Cardiac muscle cell (in vitro differentiated cells and primary cell): ENCODE measurements at regions not wholly inside any gene's neighbourhood (a gene's known extent, or its start where the extent isn't known, plus 50 kb on each side); places are given as distances from the start of the nearest gene placed in this dataset.
A peak's percentile ranks its signal among the peaks of the same experiment; 100 is the strongest.
"Not testable (repeated sequence)": the region's sequence is repeated elsewhere in the genome, so short reads cannot be mapped to it uniquely, and the experiment has no call there.

ENCODE experiments used
- DNase-seq, 2 donors: peaks; one replicate each; pipeline versions ENCODE4 v3.0.0 to v3.0.0-alpha.2; 2010 to 2017; ENCODE audit warnings: low read depth in 1 of 2, low spot score in 1 of 2
- H3K27ac ChIP-seq: fragments of 200-600 bp; sonication (generic); 2 replicates; pipeline ENCODE4 v1.5.1; 2016
- H3K27me3 ChIP-seq: fragments of 200-600 bp; sonication (generic); 2 replicates; pipeline ENCODE4 v1.6.0; 2016; ENCODE audit warnings: control low read depth
- H3K36me3 ChIP-seq: fragments of 200-600 bp; sonication (generic); 2 replicates; pipeline ENCODE4 v1.5.1; 2016; ENCODE audit warnings: control low read depth
- H3K4me1 ChIP-seq: fragments of 200-600 bp; sonication (generic); 2 replicates; pipeline ENCODE4 v1.8.1; 2017; ENCODE audit warnings: low read depth, mild to moderate bottlenecking, mixed run types
- H3K4me3 ChIP-seq: fragments of 200-600 bp; sonication (generic); 2 replicates; pipeline ENCODE4 v1.5.1; 2016; ENCODE audit warnings: mild to moderate bottlenecking
- H3K9me3 ChIP-seq: fragments of 200-600 bp; sonication (generic); 2 replicates; pipeline ENCODE4 v1.5.1; 2017; ENCODE audit warnings: low read depth, mild to moderate bottlenecking, control low read depth
- TF ChIP-seq, protein P1 (sequence below): IDR thresholded peaks from 2 replicates; pipeline ENCODE4 v1.5.1; 2012; ENCODE audit warnings: low read depth, mild to moderate bottlenecking, low read length

GRCh38 chr11:33976495-33977199 is 74.9 kb upstream of the CAPRIN1 start:
- no peak overlapping the region for H3K4me3 ChIP-seq
- H3K9me3 ChIP-seq = no peaks in the 10 kb centered on the region
- no peak overlapping the region for H3K27ac ChIP-seq
- H3K36me3 ChIP-seq = no peaks in the 10 kb centered on the region
- no peaks in the 10 kb centered on the region for H3K27me3 ChIP-seq
- no peaks in the 10 kb centered on the region for H3K4me1 ChIP-seq
- peak in 1 of 2 donors; percentile 88 for DNase-seq
- TF ChIP-seq, protein P1, sequence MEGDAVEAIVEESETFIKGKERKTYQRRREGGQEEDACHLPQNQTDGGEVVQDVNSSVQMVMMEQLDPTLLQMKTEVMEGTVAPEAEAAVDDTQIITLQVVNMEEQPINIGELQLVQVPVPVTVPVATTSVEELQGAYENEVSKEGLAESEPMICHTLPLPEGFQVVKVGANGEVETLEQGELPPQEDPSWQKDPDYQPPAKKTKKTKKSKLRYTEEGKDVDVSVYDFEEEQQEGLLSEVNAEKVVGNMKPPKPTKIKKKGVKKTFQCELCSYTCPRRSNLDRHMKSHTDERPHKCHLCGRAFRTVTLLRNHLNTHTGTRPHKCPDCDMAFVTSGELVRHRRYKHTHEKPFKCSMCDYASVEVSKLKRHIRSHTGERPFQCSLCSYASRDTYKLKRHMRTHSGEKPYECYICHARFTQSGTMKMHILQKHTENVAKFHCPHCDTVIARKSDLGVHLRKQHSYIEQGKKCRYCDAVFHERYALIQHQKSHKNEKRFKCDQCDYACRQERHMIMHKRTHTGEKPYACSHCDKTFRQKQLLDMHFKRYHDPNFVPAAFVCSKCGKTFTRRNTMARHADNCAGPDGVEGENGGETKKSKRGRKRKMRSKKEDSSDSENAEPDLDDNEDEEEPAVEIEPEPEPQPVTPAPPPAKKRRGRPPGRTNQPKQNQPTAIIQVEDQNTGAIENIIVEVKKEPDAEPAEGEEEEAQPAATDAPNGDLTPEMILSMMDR = no peak

DNA sequence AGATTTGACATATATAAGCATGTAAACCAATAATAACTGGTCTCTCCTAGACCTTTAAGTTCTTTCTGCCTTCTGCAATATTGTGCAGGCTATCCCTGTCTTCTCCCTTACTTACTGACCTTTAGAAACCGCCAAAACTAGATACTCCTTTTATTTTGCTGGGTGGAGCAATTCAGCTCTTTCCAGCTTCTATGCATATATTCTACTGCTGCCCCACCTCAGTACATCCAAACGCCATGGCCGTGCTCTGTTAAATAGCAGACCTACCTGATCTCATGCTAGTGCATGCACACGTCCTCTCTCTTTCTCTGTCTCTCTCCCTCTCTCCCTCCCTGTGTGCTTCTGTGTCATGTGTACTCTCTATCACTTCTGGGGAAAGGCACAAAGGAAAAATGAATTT is 76.7 kb upstream of the CAPRIN1 start:
- Histone ChIP-seq H3K36me3 (no peaks in the 10 kb centered on the region), H3K9me3 (no peaks in the 10 kb centered on the region), H3K27me3 (no peaks in the 10 kb centered on the region), H3K4me1 (no peaks in the 10 kb centered on the region), H3K27ac (no peak overlapping the region), H3K4me3 (no peak overlapping the region)
- no peak for DNase-seq
- TF ChIP-seq, protein P1 = no peak

DNA sequence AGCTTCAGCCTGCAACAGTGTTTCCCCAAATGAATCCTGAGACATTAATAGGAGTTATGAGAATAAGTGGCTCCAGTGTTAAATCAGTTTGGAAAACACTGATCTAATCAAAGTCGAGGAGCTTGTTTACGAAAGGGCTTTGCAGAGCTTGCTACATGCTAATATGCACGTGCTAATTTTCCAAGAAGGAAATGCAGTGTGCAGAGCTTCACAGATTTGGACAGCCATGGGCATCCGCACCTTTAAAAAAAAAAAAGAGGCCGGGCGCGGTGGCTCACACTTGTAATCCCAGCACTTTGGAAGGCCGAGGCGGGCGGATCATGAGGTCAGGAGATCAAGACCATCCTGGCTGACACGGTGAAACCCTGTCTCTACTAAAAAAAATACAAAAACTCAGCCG is 79.7 kb upstream of the LMO2 start:
- not testable (repeated sequence) for H3K27me3 ChIP-seq, H3K4me3 ChIP-seq, H3K9me3 ChIP-seq, H3K27ac ChIP-seq, H3K4me1 ChIP-seq, H3K36me3 ChIP-seq, DNase-seq

- H3K27me3 ChIP-seq = no peaks in the 10 kb centered on the region
- H3K9me3 ChIP-seq = no peaks in the 10 kb centered on the region
- no peak overlapping the region for H3K4me3 ChIP-seq
- TF ChIP-seq, protein P1 = peak; percentile 76
- H3K4me1 ChIP-seq = no peaks in the 10 kb centered on the region
- peak; percentile 70 to 77 for DNase-seq
- no peak overlapping the region for H3K27ac ChIP-seq
- H3K36me3 ChIP-seq = no peaks in the 10 kb centered on the region
Measured at GRCh38 chr11:33970984-33971466, 79.1 kb upstream of the LMO2 start.

- TF ChIP-seq, protein P1 = no peak
- H3K27me3 ChIP-seq = no peaks in the 10 kb centered on the region
- H3K4me1 ChIP-seq = no peaks in the 10 kb centered on the region
- H3K9me3 ChIP-seq = no peaks in the 10 kb centered on the region
- H3K4me3 ChIP-seq = no peak overlapping the region
- H3K27ac ChIP-seq = no peak overlapping the region
- H3K36me3 ChIP-seq = no peaks in the 10 kb centered on the region
- no peak for DNase-seq
Measured at GRCh38 chr11:33967451-33967850, 75.6 kb upstream of the LMO2 start.

- no peaks in the 10 kb centered on the region for H3K36me3 ChIP-seq
- no peaks in the 10 kb centered on the region for H3K27me3 ChIP-seq
- no peaks in the 10 kb centered on the region for H3K4me1 ChIP-seq
- no peak for DNase-seq
- no peaks in the 10 kb centered on the region for H3K9me3 ChIP-seq
- TF ChIP-seq, protein P1 = no peak
- H3K4me3 ChIP-seq = no peak overlapping the region
- H3K27ac ChIP-seq = no peak overlapping the region
Measured at GRCh38 chr11:33965032-33965431, 73.2 kb upstream of the LMO2 start.
